ENCODE measurements at regions not wholly inside any gene's neighbourhood (a gene's known extent, or its start where the extent isn't known, plus 50 kb on each side); places are given as distances from the start of the nearest gene placed in this dataset.

- TF ChIP-seq ZNF280D (CRISPR knock-in tag; IDR thresholded peaks at IDR 0.05) (no peak), IRF9 (CRISPR knock-in tag; IDR thresholded peaks at IDR 0.05; ENCODE audit: borderline replicate concordance) (no peak)
Observed at GRCh38 chr6:163759542-163759941, 345.0 kb downstream of the QKI start (continued).

GRCh38 chr6:163757520-163757919, 343.0 kb downstream of the QKI start:
- intact Hi-C loops (cut with micrococcal nuclease; ENCODE audit: unreplicated experiment) (no loop called here), in situ Hi-C loops (cut with HindIII; ENCODE audit: extremely low pct_ligation_motif_present, low pct_unique_long_range_greater_than_20kb) (no loop called here)
- no peaks in the 10 kb centered on the region for H4K20me1 ChIP-seq (ENCODE audit: insufficient read depth, low read length)
- POLR2A ChIA-PET: no interaction called here
- no peak overlapping the region for H3K4me3 ChIP-seq (replicated peaks in 1 of 3; ENCODE audit: insufficient read depth in 1 of 3, low read depth in 2 of 3, low read length in 3 of 3)
- H3K27me3 ChIP-seq (ENCODE audit: control insufficient read depth in 1 of 2, insufficient read depth in 2 of 2, low read length in 2 of 2): peaks cover 0 to 10% of the 10 kb centered on the region in 2 experiments; a peak in 2 of 5 replicates
- no peak overlapping the region for H3K27ac ChIP-seq (ENCODE audit: extremely low read length, insufficient read depth, low read length)
- no peak overlapping the region for H3K9ac ChIP-seq (ENCODE audit: insufficient read depth, low read depth, low read length)
- TF ChIP-seq ZBTB7A (CRISPR knock-in tag; IDR thresholded peaks at IDR 0.05) (no peak), LCORL (IDR thresholded peaks at IDR 0.05) (no peak), LCORL (CRISPR knock-in tag; IDR thresholded peaks at IDR 0.05) (no peak), MLXIP (CRISPR knock-in tag; IDR thresholded peaks at IDR 0.05; ENCODE audit: borderline replicate concordance) (no peak)
- DNase-seq (ENCODE audit: low spot score) (no peak), ATAC-seq (no peak), FAIRE-seq (no peak)
- no peaks in the 10 kb centered on the region for H3K36me3 ChIP-seq (replicated peaks in 1 of 2; ENCODE audit: control insufficient read depth in 1 of 2, insufficient read depth in 2 of 2, low read length in 2 of 2)
- no peaks in the 10 kb centered on the region for H3K4me1 ChIP-seq (ENCODE audit: insufficient read depth, low read length)
- BruUV-seq (replicated peaks): no TSS peak
- H3K9me3 ChIP-seq (ENCODE audit: low read length): no peaks in the 10 kb centered on the region
- H3K4me2 ChIP-seq (ENCODE audit: low read depth, low read length): no peak overlapping the region
- H3K79me2 ChIP-seq (ENCODE audit: insufficient read depth, low read length): no peaks in the 10 kb centered on the region
- H2AFZ ChIP-seq (ENCODE audit: low read length): no peak overlapping the region
- CTCF ChIA-PET (ENCODE audit: low intra/inter-chr PET ratio, low total read pairs): no interaction called here

Data from HepG2 (cell line).